Esophagus muscularis mucosa (tissue), 3 donors: ENCODE measurements at regions not wholly inside any gene's neighbourhood (a gene's known extent, or its start where the extent isn't known, plus 50 kb on each side); places are given as distances from the start of the nearest gene placed in this dataset.

ENCODE experiments used
- POLR2A ChIP-seq: fragments of 450-650 bp; IDR thresholded peaks from one replicate; pipeline ENCODE4 v1.6.1; 2017; ENCODE audit warnings: antibody characterized with exemption, moderate library complexity, mild to moderate bottlenecking, low read depth
- TF ChIP-seq, protein P1 (sequence below), 3 experiments: fragments of 200-600 bp in 2 of 3; fragments of 450-650 bp in 1 of 3; sonication (generic) in 2 of 3; IDR thresholded peaks; one replicate each; pipeline ENCODE4 v1.5.1; 2017 to 2019; ENCODE audit warnings: antibody characterized with exemption in 3 of 3, mild to moderate bottlenecking in 2 of 3, moderate library complexity in 1 of 3

DNA sequence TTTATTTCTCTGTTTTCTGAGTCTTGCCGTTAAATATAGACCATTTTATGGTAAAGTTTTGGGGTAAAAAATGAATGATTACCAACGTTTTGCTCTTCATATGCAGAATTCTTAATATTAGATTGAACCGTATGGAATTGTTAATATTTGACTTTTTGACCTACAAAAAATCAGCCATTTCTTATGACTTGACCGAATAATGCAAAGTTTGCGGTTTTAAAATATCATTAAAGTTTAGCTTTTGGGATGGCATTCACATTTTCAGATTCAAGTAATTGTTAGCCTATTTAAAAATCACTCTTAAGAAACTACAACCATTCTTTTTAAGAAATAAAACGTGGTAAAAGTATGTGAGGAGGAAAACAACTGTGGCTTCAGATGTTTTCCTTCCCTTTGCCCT, 138.0 kb downstream of the HAUS1 start:
- TF ChIP-seq, protein P1, sequence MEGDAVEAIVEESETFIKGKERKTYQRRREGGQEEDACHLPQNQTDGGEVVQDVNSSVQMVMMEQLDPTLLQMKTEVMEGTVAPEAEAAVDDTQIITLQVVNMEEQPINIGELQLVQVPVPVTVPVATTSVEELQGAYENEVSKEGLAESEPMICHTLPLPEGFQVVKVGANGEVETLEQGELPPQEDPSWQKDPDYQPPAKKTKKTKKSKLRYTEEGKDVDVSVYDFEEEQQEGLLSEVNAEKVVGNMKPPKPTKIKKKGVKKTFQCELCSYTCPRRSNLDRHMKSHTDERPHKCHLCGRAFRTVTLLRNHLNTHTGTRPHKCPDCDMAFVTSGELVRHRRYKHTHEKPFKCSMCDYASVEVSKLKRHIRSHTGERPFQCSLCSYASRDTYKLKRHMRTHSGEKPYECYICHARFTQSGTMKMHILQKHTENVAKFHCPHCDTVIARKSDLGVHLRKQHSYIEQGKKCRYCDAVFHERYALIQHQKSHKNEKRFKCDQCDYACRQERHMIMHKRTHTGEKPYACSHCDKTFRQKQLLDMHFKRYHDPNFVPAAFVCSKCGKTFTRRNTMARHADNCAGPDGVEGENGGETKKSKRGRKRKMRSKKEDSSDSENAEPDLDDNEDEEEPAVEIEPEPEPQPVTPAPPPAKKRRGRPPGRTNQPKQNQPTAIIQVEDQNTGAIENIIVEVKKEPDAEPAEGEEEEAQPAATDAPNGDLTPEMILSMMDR (IDR thresholded peaks at IDR 0.05) = no peak
- TF ChIP-seq POLR2A = no peak
